NCI-H1048 (cell line): ENCODE measurements at regions not wholly inside any gene's neighbourhood (a gene's known extent, or its start where the extent isn't known, plus 50 kb on each side); places are given as distances from the start of the nearest gene placed in this dataset.
"Not testable (repeated sequence)": the region's sequence is repeated elsewhere in the genome, so short reads cannot be mapped to it uniquely, and the experiment has no call there.

ENCODE experiments used
- DNase-seq: peaks from one replicate; lab custom pipeline; 2025; lab: John Stamatoyannopoulos, UW

- no peak for DNase-seq
These were observed 135.3 kb downstream of the NUDT12 start for GRCh38 chr5:103427326-103427725.

- peak; percentile 20 for DNase-seq
These were observed 136.7 kb downstream of the NUDT12 start for GRCh38 chr5:103425686-103426454.

- DNase-seq, result no peak
These were observed 138.0 kb downstream of the NUDT12 start for GRCh38 chr5:103424453-103425205.

- DNase-seq, result no peak
These were observed 138.6 kb downstream of the NUDT12 start for GRCh38 chr5:103424026-103424425.

- DNase-seq, result no peak
These were observed 139.8 kb downstream of the NUDT12 start for GRCh38 chr5:103422756-103423155.

- DNase-seq, result no peak
These were observed 148.0 kb downstream of the NUDT12 start for GRCh38 chr5:103414604-103415003.

GRCh38 chr5:103411711-103412110 lies 150.9 kb downstream of the NUDT12 start:
- DNase-seq, result no peak

- DNase-seq, result no peak
These were observed 151.6 kb downstream of the MACIR start for GRCh38 chr5:103410172-103410571.

GRCh38 chr5:103409013-103409670 lies 150.6 kb downstream of the MACIR start:
- DNase-seq, result no peak

- no peak for DNase-seq
These were observed 149.8 kb downstream of the MACIR start for GRCh38 chr5:103408408-103408807.

GRCh38 chr5:103407402-103407801 lies 148.8 kb downstream of the MACIR start:
- no peak for DNase-seq

GRCh38 chr5:103404483-103404882 lies 145.9 kb downstream of the MACIR start:
- DNase-seq, result no peak

- DNase-seq, result no peak
These were observed 144.3 kb downstream of the MACIR start for GRCh38 chr5:103402851-103403250.

- DNase-seq, result no peak
These were observed 139.4 kb downstream of the MACIR start for GRCh38 chr5:103397739-103398581.

- no peak for DNase-seq
These were observed 136.1 kb downstream of the MACIR start for GRCh38 chr5:103394676-103395075.

- no peak for DNase-seq
These were observed 134.7 kb downstream of the MACIR start for GRCh38 chr5:103393101-103393754.

- DNase-seq, result no peak
These were observed 133.1 kb downstream of the MACIR start for GRCh38 chr5:103391659-103392058.

GRCh38 chr5:103389846-103390245 lies 131.3 kb downstream of the MACIR start:
- DNase-seq, result no peak

- DNase-seq, result no peak
These were observed 130.8 kb downstream of the MACIR start for GRCh38 chr5:103389357-103389756.

- DNase-seq, result no peak
These were observed 127.2 kb downstream of the MACIR start for GRCh38 chr5:103385722-103386121.

- not testable (repeated sequence) for DNase-seq
These were observed 119.1 kb downstream of the MACIR start for GRCh38 chr5:103377638-103378037.
